ENCODE measurements at regions not wholly inside any gene's neighbourhood (a gene's known extent, or its start where the extent isn't known, plus 50 kb on each side); places are given as distances from the start of the nearest gene placed in this dataset.

GRCh38 chr18:24785019-24785418, 324.6 kb downstream of the HRH4 start:
- TF ChIP-seq CTCF (IDR thresholded peaks at IDR 0.05): no peak
- no peak for TF ChIP-seq POLR2A (IDR thresholded peaks at IDR 0.05)
